SU-DHL-6 (cell line): ENCODE measurements at regions not wholly inside any gene's neighbourhood (a gene's known extent, or its start where the extent isn't known, plus 50 kb on each side); places are given as distances from the start of the nearest gene placed in this dataset.

Source experiments
- H2AFZ ChIP-seq: fragments of 200-600 bp; sonication (generic); 2 replicates; pipeline ENCODE4 v1.6.1; 2014; ENCODE audit warnings: low read depth, mild to moderate bottlenecking, moderate library complexity, mixed read lengths, antibody characterized with exemption, low read length; ENCODE audit not compliant: severe bottlenecking
- H3F3A ChIP-seq: fragments of 200-600 bp; shearing (Covaris generic); 2 replicates; pipeline ENCODE4 v1.6.0; 2016; ENCODE audit warnings: antibody characterized with exemption, mild to moderate bottlenecking; ENCODE audit not compliant: insufficient read depth
- H3K27ac ChIP-seq: fragments of 200-600 bp; sonication (generic); 2 replicates; pipeline ENCODE4 v1.5.1; 2016; ENCODE audit warnings: low read depth, mild to moderate bottlenecking, low read length, moderate library complexity, mixed read lengths
- H3K27me3 ChIP-seq: fragments of 200-600 bp; sonication (generic), shearing (Covaris generic); 2 replicates; pipeline ENCODE4 v1.6.0; 2014; ENCODE audit warnings: mild to moderate bottlenecking, low read length
- H3K36me3 ChIP-seq: fragments of 200-600 bp; sonication (generic); 2 replicates; pipeline ENCODE4 v1.6.1; 2014; ENCODE audit warnings: mild to moderate bottlenecking, low read length, mixed read lengths
- H3K4me2 ChIP-seq: fragments of 300-600, 200-600 bp; shearing (Covaris generic), sonication (generic); 2 replicates; pipeline ENCODE4 v1.6.0; 2014; ENCODE audit warnings: low read length, low read depth, mild to moderate bottlenecking; ENCODE audit not compliant: poor library complexity, severe bottlenecking
- H3K4me3 ChIP-seq: fragments of 200-600 bp; sonication (generic); 2 replicates; pipeline ENCODE4 v1.5.1; 2014; ENCODE audit warnings: antibody characterized with exemption, low read length, mild to moderate bottlenecking, mixed read lengths; ENCODE audit not compliant: insufficient read depth, poor library complexity, severe bottlenecking
- H3K79me2 ChIP-seq: fragments of 200-600 bp; sonication (generic); 2 replicates; pipeline ENCODE4 v1.6.1; 2014; ENCODE audit warnings: mild to moderate bottlenecking, low read length, moderate library complexity; ENCODE audit not compliant: insufficient read depth
- H3K9ac ChIP-seq: fragments of 200-600 bp; sonication (generic); 2 replicates; pipeline ENCODE4 v1.7.0; 2014; ENCODE audit warnings: mild to moderate bottlenecking, low read length
- H3K9me2 ChIP-seq: fragments of 200-600 bp; sonication (generic); replicated peaks from 2 replicates; pipeline ENCODE4 v1.6.1; 2014; ENCODE audit warnings: low read length; ENCODE audit not compliant: insufficient read depth
- H3K9me3 ChIP-seq: fragments of 200-600 bp; sonication (generic); 2 replicates; pipeline ENCODE4 v1.6.1; 2014; ENCODE audit warnings: low read length, mixed read lengths; ENCODE audit not compliant: insufficient read depth
- H4K20me1 ChIP-seq: fragments of 200-600 bp; sonication (generic); 2 replicates; pipeline ENCODE4 v1.6.1; 2014; ENCODE audit warnings: low read depth, mild to moderate bottlenecking, antibody characterized with exemption, low read length, moderate library complexity, mixed read lengths
- EZH2phosphoT487 ChIP-seq: fragments of 200-600 bp; sonication (generic), shearing (Covaris generic); conservative IDR thresholded peaks from 2 replicates; pipeline ENCODE4 v1.6.1; 2018; ENCODE audit warnings: mild to moderate bottlenecking, antibody characterized with exemption, low read length, moderate library complexity, mixed read lengths
- TF ChIP-seq, protein P1 (sequence below): fragments of 200-600 bp; sonication (generic); IDR thresholded peaks from one replicate; pipeline ENCODE4 v1.5.1; 2017; ENCODE audit warnings: antibody characterized with exemption, mild to moderate bottlenecking, low read length, moderate library complexity; ENCODE audit not compliant: insufficient read depth, poor library complexity, severe bottlenecking

DNA sequence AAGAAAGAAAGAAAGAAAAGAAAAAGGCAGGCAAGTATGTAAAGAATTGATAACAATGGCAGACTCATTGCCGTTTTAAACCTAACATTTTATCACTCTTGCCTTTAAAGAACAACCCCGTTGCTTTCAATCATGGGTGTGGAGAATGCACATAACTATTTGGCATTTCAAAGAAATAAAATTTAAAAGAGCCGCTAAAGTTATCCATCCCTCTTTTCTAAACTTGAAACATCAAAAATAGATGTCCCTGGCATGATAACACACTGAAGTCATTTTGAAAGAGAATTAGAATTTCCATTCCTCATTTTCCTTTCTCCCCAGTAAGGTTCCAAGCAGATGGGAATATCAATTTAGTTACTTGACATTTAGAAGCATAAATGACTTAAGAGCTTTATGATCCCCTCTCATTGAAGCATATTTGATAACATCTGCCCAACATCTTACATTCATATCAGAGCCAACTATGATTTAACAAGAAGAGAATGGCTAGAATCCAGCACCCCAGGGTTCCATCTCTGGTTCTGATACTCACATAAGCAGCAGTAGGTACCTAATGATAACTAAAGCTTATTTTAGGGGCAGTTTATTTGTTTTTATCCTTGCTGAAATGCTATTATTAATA, 529.6 kb upstream of the LRRC4C start:
- no peak overlapping the region for H3K27ac ChIP-seq
- no peak overlapping the region for H2AFZ ChIP-seq
- no peaks in the 10 kb centered on the region for H3K27me3 ChIP-seq
- TF ChIP-seq EZH2phosphoT487 = no peak
- TF ChIP-seq, protein P1, sequence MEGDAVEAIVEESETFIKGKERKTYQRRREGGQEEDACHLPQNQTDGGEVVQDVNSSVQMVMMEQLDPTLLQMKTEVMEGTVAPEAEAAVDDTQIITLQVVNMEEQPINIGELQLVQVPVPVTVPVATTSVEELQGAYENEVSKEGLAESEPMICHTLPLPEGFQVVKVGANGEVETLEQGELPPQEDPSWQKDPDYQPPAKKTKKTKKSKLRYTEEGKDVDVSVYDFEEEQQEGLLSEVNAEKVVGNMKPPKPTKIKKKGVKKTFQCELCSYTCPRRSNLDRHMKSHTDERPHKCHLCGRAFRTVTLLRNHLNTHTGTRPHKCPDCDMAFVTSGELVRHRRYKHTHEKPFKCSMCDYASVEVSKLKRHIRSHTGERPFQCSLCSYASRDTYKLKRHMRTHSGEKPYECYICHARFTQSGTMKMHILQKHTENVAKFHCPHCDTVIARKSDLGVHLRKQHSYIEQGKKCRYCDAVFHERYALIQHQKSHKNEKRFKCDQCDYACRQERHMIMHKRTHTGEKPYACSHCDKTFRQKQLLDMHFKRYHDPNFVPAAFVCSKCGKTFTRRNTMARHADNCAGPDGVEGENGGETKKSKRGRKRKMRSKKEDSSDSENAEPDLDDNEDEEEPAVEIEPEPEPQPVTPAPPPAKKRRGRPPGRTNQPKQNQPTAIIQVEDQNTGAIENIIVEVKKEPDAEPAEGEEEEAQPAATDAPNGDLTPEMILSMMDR = no peak
- H3K9ac ChIP-seq = no peak overlapping the region
- H3K4me2 ChIP-seq = no peak overlapping the region
- H3K4me3 ChIP-seq = no peak overlapping the region
- no peaks in the 10 kb centered on the region for H3K9me2 ChIP-seq
- no peaks in the 10 kb centered on the region for H3K9me3 ChIP-seq
- H4K20me1 ChIP-seq = no peaks in the 10 kb centered on the region
- no peaks in the 10 kb centered on the region for H3K79me2 ChIP-seq
- H3F3A ChIP-seq = no peaks in the 10 kb centered on the region
- no peaks in the 10 kb centered on the region for H3K36me3 ChIP-seq

GRCh38 chr11:41989823-41990380, 530.5 kb upstream of the LRRC4C start:
- Histone ChIP-seq H3K27ac (no peak overlapping the region), H3K4me3 (no peak overlapping the region), H3K9me2 (no peaks in the 10 kb centered on the region), H2AFZ (no peak overlapping the region), H4K20me1 (no peaks in the 10 kb centered on the region), H3K79me2 (no peaks in the 10 kb centered on the region), H3K4me2 (no peak overlapping the region), H3K9ac (no peak overlapping the region), H3K36me3 (no peaks in the 10 kb centered on the region), H3K9me3 (no peaks in the 10 kb centered on the region), H3F3A (no peaks in the 10 kb centered on the region), H3K27me3 (no peaks in the 10 kb centered on the region)
- no peak for TF ChIP-seq EZH2phosphoT487
- TF ChIP-seq, protein P1 = no peak

DNA sequence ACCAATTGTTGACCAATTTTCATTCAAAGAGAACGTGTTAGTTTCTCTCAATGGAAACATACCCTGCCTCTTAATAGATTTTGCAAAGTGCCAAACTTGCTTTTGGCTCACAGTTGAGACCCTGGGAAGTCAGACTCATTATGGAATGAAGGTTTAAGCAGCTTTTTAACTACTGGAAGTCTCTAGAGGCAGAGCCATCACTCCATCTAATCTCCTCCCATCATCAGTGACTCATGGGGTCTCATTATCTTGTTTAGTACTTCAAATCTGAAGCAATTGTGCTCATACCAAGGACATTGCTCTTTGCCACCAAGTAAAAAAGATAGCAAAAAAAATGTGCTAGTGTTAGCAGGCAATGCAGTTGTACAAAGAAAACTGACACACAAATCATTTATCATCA, 537.1 kb upstream of the LRRC4C start:
- Histone ChIP-seq H3K9me2 (no peaks in the 10 kb centered on the region), H3K27ac (no peak overlapping the region), H4K20me1 (no peaks in the 10 kb centered on the region), H3K27me3 (no peaks in the 10 kb centered on the region), H2AFZ (no peak overlapping the region), H3K9ac (no peak overlapping the region), H3K79me2 (no peaks in the 10 kb centered on the region), H3K4me2 (no peak overlapping the region), H3K4me3 (no peak overlapping the region), H3K9me3 (no peaks in the 10 kb centered on the region), H3F3A (no peaks in the 10 kb centered on the region), H3K36me3 (no peaks in the 10 kb centered on the region)
- TF ChIP-seq, protein P1 = no peak
- no peak for TF ChIP-seq EZH2phosphoT487
